SK-N-SH (cell line): ENCODE measurements at regions not wholly inside any gene's neighbourhood (a gene's known extent, or its start where the extent isn't known, plus 50 kb on each side); places are given as distances from the start of the nearest gene placed in this dataset.

ENCODE experiments used
- CTCF ChIA-PET: fragments of 300-600, 350-600 bp; formaldehyde crosslinking; extraction: SDS; loops from one replicate; lab custom pipeline; 2021; lab: Yijun Ruan, JAX
- POLR2A ChIA-PET: fragments of 350-600 bp; sonication (Branson Sonifier 250); formaldehyde crosslinking; extraction: SDS; loops from one replicate; lab custom pipeline; 2020; ENCODE audit warnings: antibody characterized with exemption, inconsistent platforms; lab: Yijun Ruan, JAX
- DNase-seq: peaks from one replicate; pipeline ENCODE4 v3.0.0; 2012
- H2AFZ ChIP-seq: fragments of 200-600 bp; sonication (generic); 2 replicates; pipeline ENCODE4 v1.8.1; 2016; ENCODE audit warnings: antibody characterized with exemption, mild to moderate bottlenecking, low read depth
- H3F3A ChIP-seq: fragments of 200-600 bp; sonication (generic); replicated peaks from 2 replicates; pipeline ENCODE3; 2016; ENCODE audit warnings: antibody characterized with exemption, mild to moderate bottlenecking; ENCODE audit not compliant: insufficient read depth
- H3K27ac ChIP-seq, 2 experiments: fragments of 200-500 bp in 1 of 2; fragments of 200-600 bp in 1 of 2; sonication (Bioruptor generic) in 1 of 2; sonication (generic), shearing (Covaris generic) in 1 of 2; 2 replicates each; pipeline versions ENCODE4 v1.5.1 to v1.6.1; 2014 to 2016; ENCODE audit warnings: low read depth in 2 of 2, inconsistent platforms in 1 of 2, low read length in 1 of 2, mild to moderate bottlenecking in 1 of 2, mixed read lengths in 1 of 2
- H3K27me3 ChIP-seq: fragments of 200-600 bp; sonication (generic), shearing (Covaris generic); 2 replicates; pipeline ENCODE4 v1.6.1; 2016; ENCODE audit warnings: mixed run types; ENCODE audit not compliant: insufficient read depth
- H3K36me3 ChIP-seq, 2 experiments: fragments of 200-500 bp in 1 of 2; fragments of 200-600 bp in 1 of 2; sonication (Bioruptor generic) in 1 of 2; sonication (generic) in 1 of 2; replicated peaks in 1 of 2; 2 replicates each; pipeline versions ENCODE3 to v1.5.1; 2014 to 2016; ENCODE audit warnings: low read length in 1 of 2, mild to moderate bottlenecking in 1 of 2; ENCODE audit not compliant: insufficient read depth in 2 of 2, control insufficient read depth in 1 of 2
- H3K4me1 ChIP-seq, 2 experiments: fragments of 200-500 bp in 1 of 2; fragments of 200-600 bp in 1 of 2; sonication (Bioruptor generic) in 1 of 2; sonication (generic), shearing (Covaris generic) in 1 of 2; 2 replicates each; pipeline versions ENCODE4 v1.5.1 to v1.6.1; 2014 to 2016; ENCODE audit warnings: low read depth in 1 of 2, low read length in 1 of 2, mixed run types in 1 of 2; ENCODE audit not compliant: insufficient read depth in 2 of 2, control insufficient read depth in 1 of 2
- H3K4me2 ChIP-seq: fragments of 200-600 bp; sonication (generic), shearing (Covaris generic); 2 replicates; pipeline ENCODE4 v1.6.1; 2017; ENCODE audit warnings: mixed run types
- H3K4me3 ChIP-seq, 2 experiments: fragments of 200-500 bp in 1 of 2; fragments of 200-600 bp in 1 of 2; sonication (Bioruptor generic) in 1 of 2; sonication (generic), shearing (Covaris generic) in 1 of 2; 2 replicates each; pipeline versions ENCODE4 v1.5.1 to v1.8.1; 2014 to 2016; ENCODE audit warnings: low read depth in 2 of 2, inconsistent platforms in 1 of 2, low read length in 1 of 2, mild to moderate bottlenecking in 1 of 2, mixed read lengths in 1 of 2, moderate library complexity in 1 of 2
- H3K79me2 ChIP-seq: fragments of 200-600 bp; sonication (generic); 2 replicates; pipeline ENCODE4 v1.8.1; 2017; ENCODE audit warnings: mild to moderate bottlenecking; ENCODE audit not compliant: insufficient read depth
- H3K9ac ChIP-seq: fragments of 200-600 bp; sonication (generic); 2 replicates; pipeline ENCODE4 v1.6.1; 2017; ENCODE audit warnings: mixed run types
- H3K9me2 ChIP-seq: fragments of 200-600 bp; sonication (generic); 2 replicates; pipeline ENCODE4 v1.6.1; 2017; ENCODE audit warnings: mixed run types
- H3K9me3 ChIP-seq: fragments of 200-600 bp; sonication (generic); 2 replicates; pipeline ENCODE4 v1.6.1; 2017; ENCODE audit warnings: mixed run types, mild to moderate bottlenecking, moderate library complexity
- H4K20me1 ChIP-seq: fragments of 200-600 bp; sonication (generic); 2 replicates; pipeline ENCODE4 v1.6.1; 2017; ENCODE audit warnings: mild to moderate bottlenecking, mixed run types; ENCODE audit not compliant: insufficient read depth
- MXI1 ChIP-seq: IDR thresholded peaks from 2 replicates; pipeline ENCODE4 v1.6.1; 2012; ENCODE audit warnings: mild to moderate bottlenecking, low read depth, low read length, improper control_type of control experiment
- RXRA ChIP-seq: IDR thresholded peaks from 2 replicates; pipeline ENCODE4 v1.4.0; 2012; ENCODE audit warnings: low read depth, mild to moderate bottlenecking, borderline replicate concordance
- TCF12 ChIP-seq: IDR thresholded peaks from 2 replicates; pipeline ENCODE4 v1.4.0; 2012
- USF1 ChIP-seq: IDR thresholded peaks from 2 replicates; pipeline ENCODE4 v1.4.0; 2012; ENCODE audit warnings: low read depth, borderline replicate concordance
- WGBS: methylation state at CpG from one replicate; pipeline ENCODE4 v1.1.6; 2017; ENCODE audit warnings: low lambda C conversion rate; 5-methylcytosine and 5-hydroxymethylcytosine counted together
- small RNA-seq, 7 experiments: library from RNA; depleted of rRNA; stranded (forward); fragments of <200 nt; gene quantifications; one replicate each; pipeline ENCODE3, GENCODE V24; 2012

- Histone ChIP-seq H3K4me3 (no peak overlapping the region), H3K4me1 (peaks cover 0 to 9% of the 10 kb centered on the region in 2 experiments; a peak in 2 of 4 replicates), H3K79me2 (no peaks in the 10 kb centered on the region), H3K27me3 (no peaks in the 10 kb centered on the region), H3K36me3 (no peaks in the 10 kb centered on the region), H2AFZ (no peak overlapping the region), H3K27ac (no peak overlapping the region), H4K20me1 (no peaks in the 10 kb centered on the region), H3K9ac (no peak overlapping the region), H3K9me2 (no peaks in the 10 kb centered on the region), H3F3A (no peaks in the 10 kb centered on the region), H3K4me2 (no peak overlapping the region), H3K9me3 (no peaks in the 10 kb centered on the region)
- DNase-seq: no peak
- CTCF ChIA-PET: no interaction called here
- TF ChIP-seq RXRA (no peak), USF1 (no peak), MXI1 (no peak), TCF12 (no peak)
- POLR2A ChIA-PET: no interaction called here
- 77% methylated on average over 1 of the region's 1 CpG for WGBS
Observed at GRCh38 chr7:13839063-13839462, 150.4 kb downstream of the ETV1 start.

Small RNA genes in the stretch of these regions (small RNA-seq; reads per million reads assigned to genes)
- 0 reads per million in 7 experiments for gene RN7SKP228
